ENCODE measurements at regions not wholly inside any gene's neighbourhood (a gene's known extent, or its start where the extent isn't known, plus 50 kb on each side); places are given as distances from the start of the nearest gene placed in this dataset.
A peak's percentile ranks its signal among the peaks of the same experiment; 100 is the strongest.

- FAIRE-seq = no peak
- TF ChIP-seq POLR2AphosphoS5 (IDR thresholded peaks at IDR 0.05; ENCODE audit: low read depth, low read length) (no peak), POLR2A (IDR thresholded peaks at IDR 0.05; ENCODE audit: low read depth, low read length) (no peak), TAF1 (IDR thresholded peaks at IDR 0.05; ENCODE audit: borderline replicate concordance, low read depth, low read length) (no peak)
- no peak for DNase-seq (ENCODE audit: insufficient read length)
Measured at GRCh38 chr5:68476854-68477253, 261.3 kb downstream of the PIK3R1 start.

- DNase-seq (ENCODE audit: insufficient read length) (no peak), FAIRE-seq (no peak)
- TF ChIP-seq TAF1 (IDR thresholded peaks at IDR 0.05; ENCODE audit: borderline replicate concordance, low read depth, low read length) (no peak), POLR2AphosphoS5 (IDR thresholded peaks at IDR 0.05; ENCODE audit: low read depth, low read length) (no peak), POLR2A (IDR thresholded peaks at IDR 0.05; ENCODE audit: low read depth, low read length) (no peak)
Measured at GRCh38 chr5:68478301-68479095, 262.9 kb downstream of the PIK3R1 start.

- DNase-seq (ENCODE audit: insufficient read length) (no peak), FAIRE-seq (no peak)
- TF ChIP-seq POLR2A (IDR thresholded peaks at IDR 0.05; ENCODE audit: low read depth, low read length) (no peak), TAF1 (IDR thresholded peaks at IDR 0.05; ENCODE audit: borderline replicate concordance, low read depth, low read length) (no peak), POLR2AphosphoS5 (IDR thresholded peaks at IDR 0.05; ENCODE audit: low read depth, low read length) (no peak)
Measured at GRCh38 chr5:68479524-68479923, 264.0 kb downstream of the PIK3R1 start.

GRCh38 chr5:68480335-68480940 lies 264.9 kb downstream of the PIK3R1 start:
- no peak for TF ChIP-seq TAF1 (IDR thresholded peaks at IDR 0.05; ENCODE audit: borderline replicate concordance, low read depth, low read length)
- no peak for TF ChIP-seq POLR2A (IDR thresholded peaks at IDR 0.05; ENCODE audit: low read depth, low read length)
- no peak for TF ChIP-seq POLR2AphosphoS5 (IDR thresholded peaks at IDR 0.05; ENCODE audit: low read depth, low read length)

DNA sequence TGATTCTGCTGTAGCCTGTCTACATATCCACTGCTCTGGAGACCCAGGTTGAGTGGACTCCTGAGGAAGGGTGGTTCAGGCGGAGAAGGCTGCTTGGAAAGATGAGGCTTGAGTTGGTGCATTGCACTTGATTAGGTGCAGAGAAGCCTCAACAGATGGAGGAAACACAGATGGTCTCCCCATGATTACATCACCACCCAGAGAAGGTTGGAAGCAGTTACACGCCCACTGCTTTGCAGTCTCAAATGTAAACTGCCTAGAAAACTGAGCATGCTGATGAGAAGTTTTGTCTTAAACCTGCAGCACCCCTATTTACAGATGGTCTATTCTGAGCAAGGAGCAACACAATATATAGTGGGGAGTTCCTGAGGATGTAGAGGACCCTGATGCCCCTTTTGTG lies 266.6 kb downstream of the PIK3R1 start:
- DNase-seq (ENCODE audit: insufficient read length) (no peak), FAIRE-seq (no peak)
- TF ChIP-seq TAF1 (IDR thresholded peaks at IDR 0.05; ENCODE audit: borderline replicate concordance, low read depth, low read length) (no peak), POLR2A (IDR thresholded peaks at IDR 0.05; ENCODE audit: low read depth, low read length) (no peak), POLR2AphosphoS5 (IDR thresholded peaks at IDR 0.05; ENCODE audit: low read depth, low read length) (no peak)

More at GRCh38 chr5:68480335-68480940, 264.9 kb downstream of the PIK3R1 start:
- no peak for FAIRE-seq
- no peak for DNase-seq (ENCODE audit: insufficient read length)

- peak; percentile 88 for FAIRE-seq
- TF ChIP-seq POLR2AphosphoS5 (IDR thresholded peaks at IDR 0.05; ENCODE audit: low read depth, low read length) = no peak
- no peak for TF ChIP-seq TAF1 (IDR thresholded peaks at IDR 0.05; ENCODE audit: borderline replicate concordance, low read depth, low read length)
- TF ChIP-seq POLR2A (IDR thresholded peaks at IDR 0.05; ENCODE audit: low read depth, low read length) = no peak
- DNase-seq (ENCODE audit: insufficient read length) = no peak
Measured at GRCh38 chr5:68484307-68485068, 268.9 kb downstream of the PIK3R1 start.

DNA sequence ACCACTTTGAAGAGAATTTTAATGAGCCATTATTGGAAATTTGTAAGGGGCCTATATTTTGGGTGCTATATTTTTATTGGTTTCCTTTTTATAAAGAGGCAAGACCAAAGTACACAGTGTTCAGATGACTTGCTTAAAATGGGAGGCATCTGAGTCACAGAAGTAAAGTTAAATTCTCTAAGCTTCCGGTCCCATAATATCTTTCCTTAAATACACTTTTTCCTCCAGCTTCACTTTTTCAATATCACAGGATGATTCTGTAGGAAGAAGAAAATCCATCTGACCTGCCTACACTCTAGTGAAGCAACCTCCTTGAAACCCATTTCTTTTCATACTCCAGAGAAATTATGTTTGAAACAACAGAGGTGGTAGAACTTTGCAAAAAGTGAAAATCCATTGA lies 274.0 kb downstream of the PIK3R1 start:
- no peak for TF ChIP-seq POLR2AphosphoS5 (IDR thresholded peaks at IDR 0.05; ENCODE audit: low read depth, low read length)
- TF ChIP-seq TAF1 (IDR thresholded peaks at IDR 0.05; ENCODE audit: borderline replicate concordance, low read depth, low read length) = no peak
- no peak for TF ChIP-seq POLR2A (IDR thresholded peaks at IDR 0.05; ENCODE audit: low read depth, low read length)
- DNase-seq (ENCODE audit: insufficient read length) (no peak), FAIRE-seq (no peak)

- TF ChIP-seq POLR2AphosphoS5 (IDR thresholded peaks at IDR 0.05; ENCODE audit: low read depth, low read length) (no peak), POLR2A (IDR thresholded peaks at IDR 0.05; ENCODE audit: low read depth, low read length) (no peak), TAF1 (IDR thresholded peaks at IDR 0.05; ENCODE audit: borderline replicate concordance, low read depth, low read length) (no peak)
- DNase-seq (ENCODE audit: insufficient read length) (no peak), FAIRE-seq (no peak)
Measured at GRCh38 chr5:68490406-68490805, 274.9 kb downstream of the PIK3R1 start.

- DNase-seq (ENCODE audit: insufficient read length) = no peak
- no peak for TF ChIP-seq POLR2A (IDR thresholded peaks at IDR 0.05; ENCODE audit: low read depth, low read length)
- TF ChIP-seq TAF1 (IDR thresholded peaks at IDR 0.05; ENCODE audit: borderline replicate concordance, low read depth, low read length) = no peak
- no peak for TF ChIP-seq POLR2AphosphoS5 (IDR thresholded peaks at IDR 0.05; ENCODE audit: low read depth, low read length)
- no peak for FAIRE-seq
Measured at GRCh38 chr5:68494771-68495170, 279.2 kb downstream of the PIK3R1 start.

DNA sequence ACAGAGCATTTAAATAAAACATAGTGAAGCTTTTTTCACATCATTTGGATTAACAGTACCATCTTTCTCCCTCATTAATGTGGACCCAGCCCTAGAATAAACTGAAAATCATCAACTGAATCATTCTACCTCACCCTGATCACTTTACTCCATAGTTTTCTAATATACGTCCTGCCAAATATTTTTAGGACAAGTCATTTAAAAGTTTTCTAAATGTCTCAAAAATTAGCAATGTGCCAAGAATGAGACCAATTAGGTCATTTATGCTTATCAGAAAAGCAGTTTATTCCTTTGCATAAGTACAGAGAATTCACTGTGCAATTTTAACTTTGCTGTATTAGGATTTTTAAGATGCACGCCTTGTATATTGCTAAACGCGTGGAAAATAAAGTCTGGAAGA lies 284.4 kb downstream of the PIK3R1 start:
- no peak for TF ChIP-seq TAF1 (IDR thresholded peaks at IDR 0.05; ENCODE audit: borderline replicate concordance, low read depth, low read length)
- no peak for TF ChIP-seq POLR2AphosphoS5 (IDR thresholded peaks at IDR 0.05; ENCODE audit: low read depth, low read length)
- no peak for TF ChIP-seq POLR2A (IDR thresholded peaks at IDR 0.05; ENCODE audit: low read depth, low read length)
- DNase-seq (ENCODE audit: insufficient read length) (no peak), FAIRE-seq (no peak)

GRCh38 chr5:68500813-68501212 lies 285.3 kb downstream of the PIK3R1 start:
- DNase-seq (ENCODE audit: insufficient read length) = no peak
- no peak for FAIRE-seq
- TF ChIP-seq POLR2AphosphoS5 (IDR thresholded peaks at IDR 0.05; ENCODE audit: low read depth, low read length) (no peak), TAF1 (IDR thresholded peaks at IDR 0.05; ENCODE audit: borderline replicate concordance, low read depth, low read length) (no peak), POLR2A (IDR thresholded peaks at IDR 0.05; ENCODE audit: low read depth, low read length) (no peak)

Measured in GM12892 (cell line).